Stimulated activated effector memory CD8-positive, alpha-beta T cell treated with anti-CD3 and anti-CD28 coated beads, Interleukin-12 subunit alpha, Interleukin-12 subunit beta, amount 100 ng/mL, for 72 hours (primary cell): ENCODE measurements at regions not wholly inside any gene's neighbourhood (a gene's known extent, or its start where the extent isn't known, plus 50 kb on each side); places are given as distances from the start of the nearest gene placed in this dataset.
A peak's percentile ranks its signal among the peaks of the same experiment; 100 is the strongest.

Experiments
- ATAC-seq: fragments of 150-1000 bp; cut with Tn5 transposase; 2 replicates; pipeline ENCODE4 v1.10.0; 2021
- DNase-seq, 2 donors: peaks; one replicate each; pipeline ENCODE4 v3.0.0; 2021 to 2022; ENCODE audit warnings: low spot score in 2 of 2
- H3K27ac Mint-ChIP-seq: one replicate; pipeline ENCODE4 v1.8.0; 2022; ENCODE audit warnings: mild to moderate bottlenecking, mixed read lengths
- H3K36me3 Mint-ChIP-seq: one replicate; pipeline ENCODE4 v1.8.0; 2022; ENCODE audit warnings: mild to moderate bottlenecking, mixed read lengths
- H3K4me1 Mint-ChIP-seq: one replicate; pipeline ENCODE4 v1.8.0; 2022; ENCODE audit warnings: mixed read lengths
- H3K4me3 Mint-ChIP-seq: one replicate; pipeline ENCODE4 v1.8.0; 2022; ENCODE audit warnings: mild to moderate bottlenecking, mixed read lengths
- H3K9me3 Mint-ChIP-seq: one replicate; pipeline ENCODE4 v1.8.0; 2022; ENCODE audit warnings: mixed read lengths

DNA sequence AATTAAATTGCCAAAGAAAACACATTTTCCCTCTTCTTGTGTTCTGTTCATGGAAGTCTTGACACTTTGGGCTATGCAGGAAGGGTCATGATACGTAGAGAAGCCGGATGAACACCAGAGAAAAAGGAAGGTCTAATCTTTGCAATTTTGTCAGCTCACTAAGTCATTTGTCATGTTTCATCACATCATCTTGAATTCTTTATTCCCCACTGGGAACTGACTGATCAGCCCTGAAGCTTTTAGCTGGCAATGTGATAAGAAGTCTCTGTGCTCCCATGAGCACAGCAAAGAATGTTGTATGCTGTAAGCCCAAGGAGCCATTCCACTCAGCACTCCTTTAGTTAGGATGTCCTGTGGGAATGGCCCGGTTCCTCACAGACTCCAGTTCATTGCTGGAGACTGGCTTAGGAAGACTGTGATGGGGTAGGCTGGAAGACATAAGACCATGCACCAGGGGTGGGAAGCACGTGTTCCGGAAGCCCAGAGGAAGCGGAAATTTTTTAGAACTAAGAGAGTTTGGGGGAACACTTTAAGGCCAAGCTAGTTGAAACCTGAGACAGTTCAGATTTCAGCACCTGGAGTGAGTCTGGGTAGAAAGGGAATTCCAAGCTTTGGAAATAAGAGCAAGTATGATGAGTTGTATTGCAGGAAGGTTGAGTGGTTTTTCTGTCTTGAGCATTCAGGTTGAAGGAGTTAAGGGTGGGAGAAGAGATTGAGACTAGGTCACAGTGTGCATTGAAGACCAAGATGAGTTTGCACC, 306.7 kb upstream of the MTNR1B start:
- DNase-seq: no peak
- Mint-ChIP-seq H3K9me3 (peaks cover 4% of the 10 kb centered on the region), H3K27ac (no peak overlapping the region), H3K4me1 (no peaks in the 10 kb centered on the region), H3K36me3 (no peaks in the 10 kb centered on the region), H3K4me3 (no peak overlapping the region)
- peak; percentile 13 for ATAC-seq

DNA sequence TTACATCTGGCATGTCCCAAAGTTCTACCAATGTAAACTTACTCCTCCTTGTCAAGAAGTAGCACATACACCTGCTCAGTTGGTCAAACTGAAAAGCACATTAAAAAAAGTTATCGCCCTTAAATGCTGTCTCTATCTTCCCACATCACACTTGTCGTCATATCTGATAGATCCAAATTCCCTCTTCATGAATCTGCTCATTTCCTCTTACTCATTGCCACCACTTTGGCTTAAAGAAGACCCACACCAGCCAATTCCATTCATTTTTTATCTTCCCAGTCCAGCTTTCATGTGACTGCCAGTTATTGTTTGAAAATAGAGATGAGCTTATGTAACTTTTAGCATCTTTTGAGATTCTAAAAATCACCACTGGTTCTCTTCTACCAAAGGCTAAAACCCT, 305.9 kb upstream of the MTNR1B start:
- DNase-seq (no peak), ATAC-seq (no peak)
- Mint-ChIP-seq H3K9me3 (peaks cover 4% of the 10 kb centered on the region), H3K4me1 (no peaks in the 10 kb centered on the region), H3K4me3 (no peak overlapping the region), H3K27ac (no peak overlapping the region), H3K36me3 (no peaks in the 10 kb centered on the region)

- DNase-seq: no peak
- H3K4me3 Mint-ChIP-seq: no peak overlapping the region
- no peaks in the 10 kb centered on the region for H3K36me3 Mint-ChIP-seq
- H3K27ac Mint-ChIP-seq: no peak overlapping the region
- H3K9me3 Mint-ChIP-seq: peaks cover 3% of the 10 kb centered on the region
- no peaks in the 10 kb centered on the region for H3K4me1 Mint-ChIP-seq
- no peak for ATAC-seq
These were observed 301.8 kb upstream of the MTNR1B start for GRCh38 chr11:92667486-92668152.

DNA sequence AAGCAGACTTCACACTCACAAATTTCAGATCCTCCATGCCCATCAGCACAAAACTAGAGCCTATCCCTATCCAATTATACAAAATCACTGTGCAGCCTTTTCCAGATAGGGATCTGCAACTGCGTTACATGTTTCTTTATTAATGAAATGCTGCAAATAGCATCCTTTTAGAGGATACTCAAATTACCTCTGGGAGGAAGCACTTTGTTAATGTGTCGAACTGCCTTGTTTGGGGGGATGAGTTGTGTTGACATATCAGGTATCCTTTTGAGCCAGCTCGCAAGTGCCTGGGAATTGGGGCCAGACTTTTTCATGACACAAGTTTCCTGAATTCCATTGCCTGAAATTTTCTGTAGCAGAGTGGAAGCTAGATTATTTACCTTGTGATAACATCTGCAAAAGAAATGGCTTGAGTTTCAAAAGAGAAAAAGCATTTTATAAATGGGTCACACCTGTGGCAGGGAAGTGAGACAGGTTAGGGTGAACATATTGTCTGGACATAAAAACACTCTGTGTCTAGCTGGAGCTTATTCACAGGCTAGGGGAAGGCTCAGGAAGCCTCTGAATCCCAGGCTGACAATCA, 299.1 kb upstream of the MTNR1B start:
- ATAC-seq (no peak), DNase-seq (no peak)
- no peak overlapping the region for H3K27ac Mint-ChIP-seq
- no peaks in the 10 kb centered on the region for H3K36me3 Mint-ChIP-seq
- no peak overlapping the region for H3K4me3 Mint-ChIP-seq
- peaks cover 4% of the 10 kb centered on the region for H3K9me3 Mint-ChIP-seq
- H3K4me1 Mint-ChIP-seq: no peaks in the 10 kb centered on the region

DNA sequence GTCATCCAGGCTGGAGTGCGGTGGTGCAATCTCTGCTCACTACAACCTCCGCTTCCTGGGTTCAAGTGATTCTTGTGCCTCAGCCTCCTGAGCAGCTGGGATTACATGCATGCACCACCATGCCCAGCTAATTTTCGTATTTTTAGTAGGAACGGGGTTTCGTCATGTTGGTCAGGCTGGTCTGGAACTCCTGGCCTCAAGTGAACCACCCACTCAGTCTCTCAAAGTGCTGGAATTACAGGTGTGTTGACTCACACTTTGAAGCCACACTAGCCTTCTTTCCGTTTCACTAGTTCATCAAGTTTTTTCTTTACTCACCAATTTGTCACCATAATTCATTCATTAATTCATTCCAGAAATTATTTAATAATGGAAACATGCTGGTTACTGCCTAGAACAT, 298.4 kb upstream of the MTNR1B start:
- no peaks in the 10 kb centered on the region for H3K4me1 Mint-ChIP-seq
- no peaks in the 10 kb centered on the region for H3K36me3 Mint-ChIP-seq
- no peak overlapping the region for H3K27ac Mint-ChIP-seq
- peaks cover 4% of the 10 kb centered on the region for H3K9me3 Mint-ChIP-seq
- DNase-seq (no peak), ATAC-seq (no peak)
- H3K4me3 Mint-ChIP-seq: no peak overlapping the region

DNA sequence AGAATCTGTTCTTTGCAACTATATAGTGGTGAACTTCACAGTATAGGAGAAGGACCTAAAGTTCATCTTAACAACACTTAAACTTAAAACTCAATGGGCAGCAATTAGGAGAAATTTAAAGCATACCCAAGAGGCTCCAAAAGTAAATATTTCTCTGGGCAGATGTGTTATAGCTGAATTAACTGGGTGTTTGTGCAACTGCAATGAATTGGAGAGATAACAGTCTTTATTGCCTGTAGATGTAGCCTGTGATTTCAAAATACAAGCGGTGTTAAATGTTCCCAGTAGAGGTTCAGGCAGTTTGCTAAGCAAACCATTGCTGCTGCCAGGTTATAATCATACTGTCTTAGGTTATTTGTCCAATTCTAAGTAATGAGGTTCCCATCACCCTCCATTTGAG, 294.1 kb upstream of the MTNR1B start:
- H3K4me3 Mint-ChIP-seq: no peak overlapping the region
- DNase-seq (no peak), ATAC-seq (no peak)
- no peaks in the 10 kb centered on the region for H3K36me3 Mint-ChIP-seq
- no peaks in the 10 kb centered on the region for H3K4me1 Mint-ChIP-seq
- H3K27ac Mint-ChIP-seq: no peak overlapping the region
- peaks cover 4% of the 10 kb centered on the region for H3K9me3 Mint-ChIP-seq

DNA sequence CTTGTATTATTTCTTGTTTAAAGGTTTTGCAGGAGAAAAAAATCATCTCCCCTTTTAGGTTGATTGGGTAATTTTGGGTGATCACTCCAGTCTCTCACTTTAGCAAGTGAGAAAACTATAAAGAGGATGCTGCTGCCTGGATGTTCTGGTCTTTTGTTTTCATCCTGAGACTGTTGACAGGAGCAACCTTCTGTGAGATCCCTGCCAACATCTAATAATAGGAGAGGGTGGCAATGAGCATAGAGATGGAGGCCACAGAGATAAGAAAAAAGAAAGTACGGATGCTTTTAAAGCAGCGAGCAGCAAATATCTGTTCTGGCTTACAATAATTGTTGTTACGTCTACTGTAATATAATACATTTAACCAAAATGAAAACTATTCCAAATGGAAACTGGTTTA, 293.6 kb upstream of the MTNR1B start:
- Mint-ChIP-seq H3K4me3 (no peak overlapping the region), H3K27ac (no peak overlapping the region), H3K36me3 (no peaks in the 10 kb centered on the region), H3K9me3 (peaks cover 4% of the 10 kb centered on the region), H3K4me1 (no peaks in the 10 kb centered on the region)
- ATAC-seq: no peak
- DNase-seq: no peak

DNA sequence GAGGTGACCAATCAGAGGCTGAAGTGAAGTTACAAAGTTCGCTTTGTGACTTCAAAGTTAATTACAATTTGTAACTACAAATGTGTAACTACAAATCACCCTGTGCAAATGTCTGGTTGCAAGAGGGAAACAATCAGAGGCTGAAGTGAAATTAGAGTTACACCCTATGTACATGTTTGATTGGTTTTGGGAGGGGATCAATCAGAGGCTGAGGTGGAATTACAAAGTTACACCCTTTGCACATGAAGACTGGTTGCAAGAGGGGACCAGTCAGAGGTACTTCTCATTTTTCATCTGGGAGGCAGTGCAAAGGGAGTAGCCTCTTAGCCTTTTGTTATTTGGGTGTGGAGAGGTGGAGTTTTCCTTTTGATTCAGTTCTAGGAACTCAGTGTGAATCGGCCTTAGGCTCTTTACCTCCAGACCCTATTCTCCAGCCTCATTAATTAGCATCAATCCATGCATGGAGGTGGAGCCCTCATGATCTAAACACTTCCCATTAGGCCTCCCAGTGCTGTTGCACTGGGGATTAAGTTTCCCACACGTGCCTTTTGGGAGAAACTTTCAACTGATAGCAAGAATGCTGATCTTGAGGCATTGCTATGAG, 291.3 kb upstream of the MTNR1B start:
- no peak overlapping the region for H3K27ac Mint-ChIP-seq
- H3K4me3 Mint-ChIP-seq: no peak overlapping the region
- no peaks in the 10 kb centered on the region for H3K36me3 Mint-ChIP-seq
- ATAC-seq (no peak), DNase-seq (no peak)
- peaks cover 5% of the 10 kb centered on the region for H3K9me3 Mint-ChIP-seq
- H3K4me1 Mint-ChIP-seq: no peaks in the 10 kb centered on the region

DNA sequence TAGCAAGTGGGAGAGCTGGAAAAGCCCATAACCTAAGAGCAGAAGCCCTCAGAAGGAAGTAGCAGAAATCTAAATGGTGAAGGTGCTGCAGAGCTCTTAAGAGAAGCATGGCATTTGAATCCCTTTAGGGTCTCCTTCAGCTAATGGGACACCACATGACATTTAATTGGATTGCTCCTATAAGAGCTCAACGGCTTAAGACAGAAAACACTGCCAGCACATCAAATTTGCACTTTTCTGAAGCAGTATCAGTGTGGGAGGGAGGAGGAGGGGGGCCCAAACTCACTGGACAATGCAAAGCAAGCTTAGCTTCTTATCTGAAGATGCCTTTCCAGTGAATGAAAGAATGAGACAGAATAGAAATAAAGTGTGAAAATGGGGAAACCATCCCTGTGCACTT, 287.9 kb upstream of the MTNR1B start:
- Mint-ChIP-seq H3K4me3 (no peak overlapping the region), H3K9me3 (peaks cover 11% of the 10 kb centered on the region), H3K27ac (no peak overlapping the region), H3K4me1 (no peaks in the 10 kb centered on the region), H3K36me3 (no peaks in the 10 kb centered on the region)
- DNase-seq (no peak), ATAC-seq (no peak)

- ATAC-seq (no peak), DNase-seq (no peak)
- Mint-ChIP-seq H3K4me1 (no peaks in the 10 kb centered on the region), H3K27ac (no peak overlapping the region), H3K9me3 (peaks cover 11% of the 10 kb centered on the region), H3K4me3 (no peak overlapping the region), H3K36me3 (no peaks in the 10 kb centered on the region)
These were observed 287.3 kb upstream of the MTNR1B start for GRCh38 chr11:92682136-92682535.

GRCh38 chr11:92682952-92683351, 286.5 kb upstream of the MTNR1B start:
- H3K36me3 Mint-ChIP-seq: no peaks in the 10 kb centered on the region
- peaks cover 14% of the 10 kb centered on the region for H3K9me3 Mint-ChIP-seq
- H3K4me3 Mint-ChIP-seq: no peak overlapping the region
- H3K4me1 Mint-ChIP-seq: no peaks in the 10 kb centered on the region
- no peak overlapping the region for H3K27ac Mint-ChIP-seq
- DNase-seq: no peak
- no peak for ATAC-seq

DNA sequence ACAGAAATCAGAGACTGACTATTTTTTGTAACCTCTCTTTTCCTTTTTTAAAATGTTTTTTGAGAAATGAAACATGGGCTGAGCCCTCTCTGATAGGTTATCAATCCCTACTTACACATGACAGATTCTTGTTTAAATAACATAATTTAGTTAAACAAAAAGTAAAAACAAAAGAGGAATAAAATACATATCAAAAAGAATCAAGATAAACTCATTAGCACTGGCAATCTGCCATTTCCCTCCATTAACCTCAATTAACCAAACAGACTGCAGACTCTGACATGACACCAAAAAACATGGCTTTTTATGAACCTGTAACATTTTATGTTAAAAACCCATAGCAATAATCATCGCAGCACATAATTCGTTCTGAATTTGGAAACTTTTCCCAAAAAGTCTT, 284.4 kb upstream of the MTNR1B start:
- H3K4me3 Mint-ChIP-seq: no peak overlapping the region
- peaks cover 14% of the 10 kb centered on the region for H3K9me3 Mint-ChIP-seq
- H3K36me3 Mint-ChIP-seq: no peaks in the 10 kb centered on the region
- no peak for ATAC-seq
- H3K27ac Mint-ChIP-seq: no peak overlapping the region
- H3K4me1 Mint-ChIP-seq: no peaks in the 10 kb centered on the region
- no peak for DNase-seq

DNA sequence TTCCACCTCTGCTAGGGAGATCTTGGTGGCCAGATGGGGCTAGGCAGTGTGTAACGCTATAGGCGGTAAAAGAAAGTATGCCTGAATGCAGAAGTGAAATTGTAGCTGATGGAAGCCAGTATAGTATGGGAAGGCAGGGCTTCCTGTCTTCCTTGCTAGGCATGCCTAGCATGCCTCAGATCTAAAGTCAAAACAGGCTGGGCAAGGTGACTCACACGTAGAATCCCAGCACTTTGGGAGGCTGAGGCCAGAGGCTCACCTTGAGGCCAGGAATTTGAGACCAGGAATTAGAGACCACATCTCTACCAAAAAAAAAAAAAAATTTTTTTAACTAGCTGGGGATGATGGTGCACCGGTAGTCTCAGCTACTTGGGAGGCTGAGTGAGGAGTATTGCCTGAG, 281.7 kb upstream of the MTNR1B start:
- Mint-ChIP-seq H3K9me3 (peaks cover 9% of the 10 kb centered on the region), H3K36me3 (no peaks in the 10 kb centered on the region), H3K4me1 (no peaks in the 10 kb centered on the region), H3K27ac (no peak overlapping the region), H3K4me3 (no peak overlapping the region)
- ATAC-seq (no peak), DNase-seq (no peak)

DNA sequence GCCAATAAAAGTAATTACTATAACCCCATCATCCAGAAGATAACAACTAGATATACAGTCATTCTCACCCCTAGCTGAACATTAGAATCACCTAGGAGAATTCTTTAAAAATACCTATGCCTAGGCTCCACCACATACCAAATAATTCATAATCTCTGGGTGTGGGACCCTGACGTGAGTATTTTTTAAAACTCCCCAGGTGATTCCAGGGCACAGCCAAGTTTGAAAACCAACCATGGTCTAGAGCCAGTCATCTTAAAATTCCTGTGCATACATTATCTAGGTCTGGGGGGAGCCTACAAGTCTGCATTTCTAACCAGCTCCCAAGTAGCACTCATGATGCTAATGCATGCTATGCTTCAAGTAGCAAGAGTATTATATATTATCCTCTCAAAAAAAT, 281.0 kb upstream of the MTNR1B start:
- no peak overlapping the region for H3K4me3 Mint-ChIP-seq
- ATAC-seq: no peak
- no peak for DNase-seq
- H3K4me1 Mint-ChIP-seq: no peaks in the 10 kb centered on the region
- peaks cover 9% of the 10 kb centered on the region for H3K9me3 Mint-ChIP-seq
- H3K36me3 Mint-ChIP-seq: no peaks in the 10 kb centered on the region
- H3K27ac Mint-ChIP-seq: no peak overlapping the region

DNA sequence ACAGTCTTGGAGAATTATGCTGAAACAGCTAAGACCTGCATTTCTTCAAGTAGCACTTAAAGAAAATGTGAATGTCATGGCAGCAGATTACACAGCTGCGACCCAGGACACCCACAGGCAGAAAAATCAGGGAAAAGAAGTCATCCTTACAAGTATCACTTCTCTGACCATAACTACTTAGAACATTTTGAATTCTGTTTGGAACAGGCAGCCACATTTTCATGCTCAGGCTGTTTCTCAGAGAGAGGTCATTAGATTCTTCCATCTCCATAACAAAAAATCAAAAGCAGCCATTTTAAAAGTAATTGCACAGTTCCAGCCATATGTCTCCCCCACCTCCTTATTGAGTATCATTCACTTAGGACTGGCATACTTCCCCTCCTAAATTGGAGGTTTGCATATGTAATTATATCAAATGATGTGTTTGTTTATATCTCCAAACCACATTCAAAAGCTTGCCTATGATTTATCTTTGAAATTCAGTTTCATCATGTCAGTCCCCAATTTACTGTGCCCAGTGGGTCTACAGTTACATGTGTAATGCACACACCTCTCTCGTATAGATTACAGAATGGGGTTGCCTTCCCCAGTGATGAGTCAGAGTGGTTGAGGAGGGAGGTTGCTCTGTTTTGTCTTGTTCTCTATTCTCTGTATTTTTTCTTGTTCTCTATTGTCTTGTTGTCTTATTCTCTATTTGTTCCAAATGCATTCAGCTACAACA, 276.5 kb upstream of the MTNR1B start:
- Mint-ChIP-seq H3K9me3 (no peaks in the 10 kb centered on the region), H3K27ac (no peak overlapping the region), H3K36me3 (no peaks in the 10 kb centered on the region), H3K4me3 (no peak overlapping the region), H3K4me1 (no peaks in the 10 kb centered on the region)
- DNase-seq (no peak), ATAC-seq (no peak)
